ENCODE measurements at regions not wholly inside any gene's neighbourhood (a gene's known extent, or its start where the extent isn't known, plus 50 kb on each side); places are given as distances from the start of the nearest gene placed in this dataset.

GRCh38 chr10:129233351-129234148, 233.5 kb upstream of the MGMT start:
- TF ChIP-seq POLR2A (IDR thresholded peaks at IDR 0.05; ENCODE audit: low read depth, low read length) = no peak
- FAIRE-seq = no peak
- no peak for DNase-seq (ENCODE audit: insufficient read length, low spot score)

GRCh38 chr10:129236274-129236691, 230.8 kb upstream of the MGMT start:
- TF ChIP-seq POLR2A (IDR thresholded peaks at IDR 0.05; ENCODE audit: low read depth, low read length) = no peak
- DNase-seq (ENCODE audit: insufficient read length, low spot score) (no peak), FAIRE-seq (no peak)

- no peak for TF ChIP-seq POLR2A (IDR thresholded peaks at IDR 0.05; ENCODE audit: low read depth, low read length)
- FAIRE-seq (no peak), DNase-seq (ENCODE audit: insufficient read length, low spot score) (no peak)
These were observed 225.6 kb upstream of the MGMT start for GRCh38 chr10:129241461-129241860.

- DNase-seq (ENCODE audit: insufficient read length, low spot score) (no peak), FAIRE-seq (no peak)
- no peak for TF ChIP-seq POLR2A (IDR thresholded peaks at IDR 0.05; ENCODE audit: low read depth, low read length)
These were observed 222.7 kb upstream of the MGMT start for GRCh38 chr10:129244298-129244697.

- DNase-seq (ENCODE audit: insufficient read length, low spot score) (no peak), FAIRE-seq (no peak)
- no peak for TF ChIP-seq POLR2A (IDR thresholded peaks at IDR 0.05; ENCODE audit: low read depth, low read length)
These were observed 222.3 kb upstream of the MGMT start for GRCh38 chr10:129244757-129245156.

DNA sequence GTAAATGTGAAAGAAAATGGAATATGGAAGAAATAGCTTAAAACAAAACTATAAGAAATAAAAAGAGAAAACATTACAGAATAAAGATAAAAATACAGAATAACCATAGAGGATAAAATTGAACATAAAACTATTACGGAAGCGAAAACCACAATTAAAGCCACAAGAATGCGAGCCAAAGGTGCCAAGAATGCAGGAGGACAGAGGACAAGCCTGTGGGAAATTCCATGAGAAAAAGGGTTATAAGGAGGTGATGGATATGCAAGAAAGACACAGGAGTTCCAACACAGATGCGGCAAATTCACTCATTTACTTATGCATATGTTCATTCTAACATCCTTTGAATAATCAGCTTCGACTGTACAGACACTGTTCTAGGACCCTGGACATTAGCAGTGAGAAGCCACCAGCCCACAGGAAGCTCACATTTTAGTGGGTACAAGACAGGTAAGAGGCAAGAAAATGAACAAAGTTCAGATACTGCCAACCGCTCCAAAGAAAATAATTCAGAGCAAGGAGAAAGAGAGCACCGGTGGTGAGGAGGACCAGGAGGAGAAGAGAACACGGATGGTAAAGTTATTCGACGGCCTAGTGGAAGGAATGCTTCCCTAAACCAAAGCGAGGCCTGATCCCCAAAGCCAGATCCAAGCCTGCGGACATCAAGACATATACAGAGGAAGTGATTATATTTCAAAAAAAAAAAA, 213.7 kb upstream of the MGMT start:
- no peak for TF ChIP-seq POLR2A (IDR thresholded peaks at IDR 0.05; ENCODE audit: low read depth, low read length)
- DNase-seq (ENCODE audit: insufficient read length, low spot score) (no peak), FAIRE-seq (no peak)

GRCh38 chr10:129253865-129254179, 213.2 kb upstream of the MGMT start:
- DNase-seq (ENCODE audit: insufficient read length, low spot score) (no peak), FAIRE-seq (no peak)
- no peak for TF ChIP-seq POLR2A (IDR thresholded peaks at IDR 0.05; ENCODE audit: low read depth, low read length)

GRCh38 chr10:129258283-129258923, 208.6 kb upstream of the MGMT start:
- FAIRE-seq (no peak), DNase-seq (ENCODE audit: insufficient read length, low spot score) (no peak)
- TF ChIP-seq POLR2A (IDR thresholded peaks at IDR 0.05; ENCODE audit: low read depth, low read length) = no peak

- no peak for TF ChIP-seq POLR2A (IDR thresholded peaks at IDR 0.05; ENCODE audit: low read depth, low read length)
- no peak for FAIRE-seq
These were observed 207.8 kb upstream of the MGMT start for GRCh38 chr10:129259128-129259815.

GRCh38 chr10:129272176-129272575, 194.9 kb upstream of the MGMT start:
- FAIRE-seq (no peak), DNase-seq (ENCODE audit: insufficient read length, low spot score) (no peak)
- TF ChIP-seq POLR2A (IDR thresholded peaks at IDR 0.05; ENCODE audit: low read depth, low read length) = no peak

More at GRCh38 chr10:129259128-129259815, 207.8 kb upstream of the MGMT start:
- DNase-seq (ENCODE audit: insufficient read length, low spot score) = no peak

DNA sequence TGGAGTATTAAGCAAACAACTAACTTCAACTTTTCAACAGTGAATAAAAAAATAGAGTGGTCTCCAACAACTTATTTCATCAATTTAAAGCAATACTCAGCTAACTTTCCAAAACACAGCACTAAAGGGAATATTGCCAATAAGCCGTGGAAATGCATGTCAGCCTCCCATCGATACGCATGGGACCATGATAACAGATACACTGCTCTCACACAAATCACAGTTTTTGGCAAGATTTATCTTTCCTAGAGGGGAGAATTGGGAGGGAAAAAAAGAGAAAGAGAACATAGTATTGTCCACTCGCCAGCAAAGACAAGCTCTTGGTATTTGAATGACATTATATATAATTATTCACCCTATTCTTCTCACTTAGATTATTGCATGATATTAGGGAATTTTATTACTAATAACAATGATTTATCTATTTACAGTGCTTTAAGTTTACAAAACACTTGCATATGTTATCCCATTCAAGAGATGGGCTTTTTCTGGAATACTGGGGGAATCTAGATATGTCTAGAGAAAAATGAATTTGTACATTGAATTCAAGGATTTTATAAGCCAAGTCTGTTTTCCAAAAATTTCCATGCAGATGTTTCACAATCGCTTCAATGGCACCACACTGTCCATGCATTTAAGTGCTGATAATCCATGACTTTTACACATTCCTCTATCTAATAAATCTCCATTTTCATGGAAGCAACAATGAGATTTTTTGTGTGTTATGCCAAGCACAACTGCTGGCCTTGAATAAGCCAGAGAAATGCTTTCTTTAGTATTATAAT, 194.0 kb upstream of the MGMT start:
- FAIRE-seq (no peak), DNase-seq (ENCODE audit: insufficient read length, low spot score) (no peak)
- no peak for TF ChIP-seq POLR2A (IDR thresholded peaks at IDR 0.05; ENCODE audit: low read depth, low read length)

GRCh38 chr10:129273860-129274259, 193.2 kb upstream of the MGMT start:
- FAIRE-seq (no peak), DNase-seq (ENCODE audit: insufficient read length, low spot score) (no peak)
- no peak for TF ChIP-seq POLR2A (IDR thresholded peaks at IDR 0.05; ENCODE audit: low read depth, low read length)

DNA sequence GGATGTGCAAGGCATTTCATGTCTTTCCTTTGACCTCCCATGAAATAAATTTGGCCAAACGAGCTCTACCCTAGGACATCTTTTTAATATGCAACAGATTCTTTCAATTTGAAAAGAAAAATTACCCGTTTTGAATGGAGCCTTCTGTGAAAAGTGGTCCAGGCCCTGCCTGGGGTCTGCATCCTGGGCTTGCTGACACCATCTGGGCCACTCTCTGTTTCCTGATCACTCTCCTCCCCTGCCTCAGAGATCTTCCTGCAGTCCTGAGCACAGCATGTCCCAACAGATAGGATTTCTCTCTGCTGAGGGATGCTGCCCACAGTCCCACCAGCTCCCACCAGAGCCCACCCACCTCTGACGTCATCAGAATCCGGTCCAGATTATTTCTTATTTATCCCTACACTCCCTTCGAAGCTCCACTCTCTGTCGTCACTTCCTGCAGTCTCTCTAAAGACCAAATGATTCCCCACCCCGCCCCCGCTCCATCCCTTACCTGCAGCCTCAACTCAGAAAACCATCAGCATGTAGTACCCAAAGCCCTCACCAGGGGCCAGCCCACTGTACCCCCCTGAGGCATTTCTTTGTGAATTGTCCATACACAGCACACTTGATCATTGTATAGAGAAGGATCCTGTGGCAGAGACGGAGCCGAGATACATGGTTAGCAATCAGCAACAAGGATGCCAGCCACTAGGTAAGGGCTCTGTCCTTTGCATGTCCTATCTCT, 192.1 kb upstream of the MGMT start:
- no peak for DNase-seq (ENCODE audit: insufficient read length, low spot score)
- no peak for TF ChIP-seq POLR2A (IDR thresholded peaks at IDR 0.05; ENCODE audit: low read depth, low read length)
- no peak for FAIRE-seq

Data from H54 (cell line).